Body of pancreas (tissue), 4 donors: ENCODE measurements at regions not wholly inside any gene's neighbourhood (a gene's known extent, or its start where the extent isn't known, plus 50 kb on each side); places are given as distances from the start of the nearest gene placed in this dataset.

Source experiments
- CTCF ChIP-seq, 7 experiments: fragments of 450-650 bp in 4 of 7; fragments of 200-600 bp in 3 of 7; sonication (generic) in 3 of 7; IDR thresholded peaks; one replicate each; pipeline ENCODE4 v1.5.1; 2016 to 2019; ENCODE audit warnings: antibody characterized with exemption in 7 of 7
- POLR2A ChIP-seq, 3 donors: fragments of 450-650 bp; IDR thresholded peaks; one replicate each; pipeline ENCODE4 v1.6.1; 2016; ENCODE audit warnings: antibody characterized with exemption in 3 of 3, mild to moderate bottlenecking in 2 of 3

GRCh38 chr3:168485936-168486335 is 390.2 kb upstream of the GOLIM4 start:
- TF ChIP-seq CTCF (IDR thresholded peaks at IDR 0.05), result no peak
- no peak for TF ChIP-seq POLR2A (IDR thresholded peaks at IDR 0.05)
